OCI-LY3 (cell line): ENCODE measurements at regions not wholly inside any gene's neighbourhood (a gene's known extent, or its start where the extent isn't known, plus 50 kb on each side); places are given as distances from the start of the nearest gene placed in this dataset.

Experiments used
- H2AFZ ChIP-seq: fragments of 200-600, 300-600 bp; shearing (Covaris generic); 2 replicates; pipeline ENCODE4 v1.6.0; 2014; ENCODE audit warnings: antibody characterized with exemption, low read depth, low read length
- H3K27ac ChIP-seq: fragments of 200-600, 300-600 bp; sonication (generic); 2 replicates; pipeline ENCODE4 v1.5.1; 2014; ENCODE audit warnings: mild to moderate bottlenecking, low read length, moderate library complexity, mixed read lengths
- H3K27me3 ChIP-seq: fragments of 200-600, 300-600 bp; sonication (generic); 2 replicates; pipeline ENCODE4 v1.6.1; 2014; ENCODE audit warnings: low read depth, low read length, mixed read lengths
- H3K36me3 ChIP-seq: fragments of 200-600, 300-600 bp; sonication (generic); replicated peaks from 2 replicates; pipeline ENCODE3; 2014; ENCODE audit warnings: low read depth, low read length, mixed read lengths
- H3K4me1 ChIP-seq: fragments of 300-600, 200-600 bp; sonication (generic); 2 replicates; pipeline ENCODE4 v1.6.1; 2014; ENCODE audit warnings: low read length, mixed read lengths
- H3K4me2 ChIP-seq: fragments of 200-600, 300-600 bp; sonication (generic); 2 replicates; pipeline ENCODE4 v1.6.1; 2014; ENCODE audit warnings: low read length, mixed read lengths
- H3K4me3 ChIP-seq: fragments of 300-600, 200-600 bp; sonication (generic); 2 replicates; pipeline ENCODE4 v1.5.1; 2014; ENCODE audit warnings: antibody characterized with exemption, mild to moderate bottlenecking, low read length, moderate library complexity
- H3K79me2 ChIP-seq: fragments of 300-600, 200-600 bp; shearing (Covaris generic); 2 replicates; pipeline ENCODE4 v1.6.1; 2014; ENCODE audit warnings: mild to moderate bottlenecking, low read length, mixed read lengths
- H3K9ac ChIP-seq: fragments of 300-600, 200-600 bp; shearing (Covaris generic); 2 replicates; pipeline ENCODE4 v1.6.0; 2014; ENCODE audit warnings: mild to moderate bottlenecking, low read length, moderate library complexity
- H3K9me3 ChIP-seq: fragments of 200-600, 300-600 bp; shearing (Covaris generic); 2 replicates; pipeline ENCODE4 v1.6.1; 2014; ENCODE audit warnings: low read length, mixed read lengths; ENCODE audit not compliant: insufficient read depth
- H4K20me1 ChIP-seq: fragments of 200-600, 300-600 bp; sonication (generic); 2 replicates; pipeline ENCODE4 v1.6.1; 2016; ENCODE audit warnings: low read length, mixed read lengths; ENCODE audit not compliant: insufficient read depth
- EZH2phosphoT487 ChIP-seq: fragments of 200-600 bp; shearing (Covaris generic); IDR thresholded peaks from 2 replicates; pipeline ENCODE4 v1.6.1; 2018; ENCODE audit warnings: antibody characterized with exemption, mixed run types, low read depth
- TF ChIP-seq, protein P1 (sequence below): fragments of 200-600, 300-600 bp; sonication (generic); IDR thresholded peaks from 2 replicates; pipeline ENCODE4 v1.5.1; 2014; ENCODE audit warnings: antibody characterized with exemption, low read length, low read depth

DNA sequence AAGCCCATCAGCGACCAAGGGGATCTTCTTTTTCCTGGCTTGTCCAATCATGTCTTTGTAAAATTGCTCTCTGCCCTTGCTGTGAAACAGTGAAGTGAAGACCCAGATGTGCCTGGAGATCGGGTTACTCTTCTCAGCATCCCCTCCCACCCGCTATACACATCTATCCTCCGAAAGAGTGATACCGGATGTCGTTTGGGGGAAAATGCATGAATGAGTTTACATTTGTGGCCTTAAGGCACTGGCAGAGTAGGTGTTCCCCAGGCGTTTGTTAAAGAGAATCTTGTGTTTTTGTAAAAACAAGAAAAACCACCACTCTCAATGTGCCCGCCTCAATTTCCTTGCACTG lies 528.3 kb downstream of the CMPK2 start:
- Histone ChIP-seq H3K4me1 (peaks cover 19% of the 10 kb centered on the region), H3K9ac (no peak overlapping the region), H2AFZ (no peak overlapping the region), H3K9me3 (peaks cover 3% of the 10 kb centered on the region; the same call in 1 of the 2 replicates), H3K4me2 (no peak overlapping the region), H3K79me2 (no peaks in the 10 kb centered on the region), H3K27ac (no peak overlapping the region), H3K36me3 (no peaks in the 10 kb centered on the region), H3K27me3 (no peaks in the 10 kb centered on the region), H4K20me1 (no peaks in the 10 kb centered on the region), H3K4me3 (no peak overlapping the region)
- TF ChIP-seq EZH2phosphoT487: no peak
- TF ChIP-seq, protein P1, sequence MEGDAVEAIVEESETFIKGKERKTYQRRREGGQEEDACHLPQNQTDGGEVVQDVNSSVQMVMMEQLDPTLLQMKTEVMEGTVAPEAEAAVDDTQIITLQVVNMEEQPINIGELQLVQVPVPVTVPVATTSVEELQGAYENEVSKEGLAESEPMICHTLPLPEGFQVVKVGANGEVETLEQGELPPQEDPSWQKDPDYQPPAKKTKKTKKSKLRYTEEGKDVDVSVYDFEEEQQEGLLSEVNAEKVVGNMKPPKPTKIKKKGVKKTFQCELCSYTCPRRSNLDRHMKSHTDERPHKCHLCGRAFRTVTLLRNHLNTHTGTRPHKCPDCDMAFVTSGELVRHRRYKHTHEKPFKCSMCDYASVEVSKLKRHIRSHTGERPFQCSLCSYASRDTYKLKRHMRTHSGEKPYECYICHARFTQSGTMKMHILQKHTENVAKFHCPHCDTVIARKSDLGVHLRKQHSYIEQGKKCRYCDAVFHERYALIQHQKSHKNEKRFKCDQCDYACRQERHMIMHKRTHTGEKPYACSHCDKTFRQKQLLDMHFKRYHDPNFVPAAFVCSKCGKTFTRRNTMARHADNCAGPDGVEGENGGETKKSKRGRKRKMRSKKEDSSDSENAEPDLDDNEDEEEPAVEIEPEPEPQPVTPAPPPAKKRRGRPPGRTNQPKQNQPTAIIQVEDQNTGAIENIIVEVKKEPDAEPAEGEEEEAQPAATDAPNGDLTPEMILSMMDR: no peak

GRCh38 chr2:6341588-6342129 lies 524.0 kb downstream of the CMPK2 start:
- Histone ChIP-seq H3K27ac (no peak overlapping the region), H3K79me2 (no peaks in the 10 kb centered on the region), H4K20me1 (no peaks in the 10 kb centered on the region), H3K9me3 (peaks cover 16% of the 10 kb centered on the region; the same call in 1 of the 2 replicates), H2AFZ (no peak overlapping the region), H3K4me1 (peaks cover 61% of the 10 kb centered on the region), H3K4me2 (no peak overlapping the region), H3K36me3 (peaks cover 3% of the 10 kb centered on the region), H3K27me3 (no peaks in the 10 kb centered on the region), H3K9ac (no peak overlapping the region), H3K4me3 (no peak overlapping the region)
- TF ChIP-seq EZH2phosphoT487: no peak

DNA sequence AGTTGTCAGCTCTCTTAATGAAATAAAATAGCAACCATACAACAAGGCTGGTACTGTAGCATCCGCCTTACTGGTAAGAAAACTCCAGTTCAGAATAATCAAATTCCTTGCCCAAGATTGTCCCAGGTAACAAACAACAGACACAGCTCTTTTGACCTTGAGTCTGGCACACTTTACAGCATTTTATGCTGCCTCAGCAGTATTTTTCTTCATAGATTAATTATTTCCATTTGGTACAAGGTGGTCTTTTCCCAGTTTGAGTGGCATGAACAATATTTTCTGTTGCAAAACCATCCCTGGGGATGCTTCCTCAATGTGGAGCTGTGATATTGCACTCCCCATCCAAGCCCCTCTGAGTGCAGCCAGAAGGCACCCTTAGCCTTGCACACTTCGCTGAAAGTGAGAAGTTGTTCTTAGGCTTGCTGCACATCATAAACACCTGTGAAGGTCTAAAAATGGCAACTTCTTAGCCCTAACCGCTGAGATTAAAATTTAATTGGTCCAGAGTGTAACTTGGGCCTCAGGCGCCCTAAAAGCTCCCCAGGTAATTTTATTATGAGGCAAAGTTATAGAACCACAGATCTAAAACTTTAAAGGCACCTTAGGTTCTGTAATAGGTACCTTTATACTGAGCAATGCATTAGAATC lies 523.3 kb downstream of the CMPK2 start:
- H3K9me3 ChIP-seq: peaks cover 16% of the 10 kb centered on the region; the same call in 1 of the 2 replicates
- no peak overlapping the region for H2AFZ ChIP-seq
- peaks cover 3% of the 10 kb centered on the region for H3K36me3 ChIP-seq
- no peaks in the 10 kb centered on the region for H3K27me3 ChIP-seq
- H3K4me3 ChIP-seq: no peak overlapping the region
- H3K9ac ChIP-seq: no peak overlapping the region
- H4K20me1 ChIP-seq: no peaks in the 10 kb centered on the region
- H3K79me2 ChIP-seq: no peaks in the 10 kb centered on the region
- H3K4me2 ChIP-seq: peak overlapping the region; percentile 29; the same call in 1 of the 2 replicates
- peak overlapping the region; percentile 65 for H3K27ac ChIP-seq
- TF ChIP-seq, protein P1: no peak
- no peak for TF ChIP-seq EZH2phosphoT487
- H3K4me1 ChIP-seq: peaks cover 63% of the 10 kb centered on the region

- peaks cover 63% of the 10 kb centered on the region for H3K4me1 ChIP-seq
- no peak overlapping the region for H3K4me3 ChIP-seq
- H4K20me1 ChIP-seq: no peaks in the 10 kb centered on the region
- peaks cover 3% of the 10 kb centered on the region for H3K36me3 ChIP-seq
- peak overlapping the region; percentile 65 for H3K27ac ChIP-seq
- peak overlapping the region; percentile 29; the same call in 1 of the 2 replicates for H3K4me2 ChIP-seq
- TF ChIP-seq EZH2phosphoT487: no peak
- TF ChIP-seq, protein P1: no peak
- H2AFZ ChIP-seq: no peak overlapping the region
- no peaks in the 10 kb centered on the region for H3K27me3 ChIP-seq
- peaks cover 16% of the 10 kb centered on the region; the same call in 1 of the 2 replicates for H3K9me3 ChIP-seq
- H3K79me2 ChIP-seq: no peaks in the 10 kb centered on the region
- no peak overlapping the region for H3K9ac ChIP-seq
Measured at GRCh38 chr2:6343076-6343475, 522.6 kb downstream of the CMPK2 start.
